AG09309 (cell line): ENCODE measurements at regions not wholly inside any gene's neighbourhood (a gene's known extent, or its start where the extent isn't known, plus 50 kb on each side); places are given as distances from the start of the nearest gene placed in this dataset.

Experiments used
- DNase-seq: peaks from one replicate; pipeline ENCODE4 v3.0.0-alpha.2; 2010; ENCODE audit warnings: low read depth
- H3K4me3 ChIP-seq: 2 replicates; pipeline ENCODE4 v1.5.1; 2011; ENCODE audit warnings: mild to moderate bottlenecking, low read depth, low read length, moderate library complexity; ENCODE audit not compliant: control insufficient read depth
- TF ChIP-seq, protein P1 (sequence below): IDR thresholded peaks from 2 replicates; pipeline ENCODE4 v1.5.1; 2011; ENCODE audit warnings: mild to moderate bottlenecking, low read depth, low read length, inconsistent platforms; ENCODE audit not compliant: insufficient read depth, control insufficient read depth; ENCODE audit errors: missing control alignments

GRCh38 chr5:2607598-2607997 lies 143.9 kb downstream of the IRX2 start:
- TF ChIP-seq, protein P1, sequence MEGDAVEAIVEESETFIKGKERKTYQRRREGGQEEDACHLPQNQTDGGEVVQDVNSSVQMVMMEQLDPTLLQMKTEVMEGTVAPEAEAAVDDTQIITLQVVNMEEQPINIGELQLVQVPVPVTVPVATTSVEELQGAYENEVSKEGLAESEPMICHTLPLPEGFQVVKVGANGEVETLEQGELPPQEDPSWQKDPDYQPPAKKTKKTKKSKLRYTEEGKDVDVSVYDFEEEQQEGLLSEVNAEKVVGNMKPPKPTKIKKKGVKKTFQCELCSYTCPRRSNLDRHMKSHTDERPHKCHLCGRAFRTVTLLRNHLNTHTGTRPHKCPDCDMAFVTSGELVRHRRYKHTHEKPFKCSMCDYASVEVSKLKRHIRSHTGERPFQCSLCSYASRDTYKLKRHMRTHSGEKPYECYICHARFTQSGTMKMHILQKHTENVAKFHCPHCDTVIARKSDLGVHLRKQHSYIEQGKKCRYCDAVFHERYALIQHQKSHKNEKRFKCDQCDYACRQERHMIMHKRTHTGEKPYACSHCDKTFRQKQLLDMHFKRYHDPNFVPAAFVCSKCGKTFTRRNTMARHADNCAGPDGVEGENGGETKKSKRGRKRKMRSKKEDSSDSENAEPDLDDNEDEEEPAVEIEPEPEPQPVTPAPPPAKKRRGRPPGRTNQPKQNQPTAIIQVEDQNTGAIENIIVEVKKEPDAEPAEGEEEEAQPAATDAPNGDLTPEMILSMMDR = no peak
- H3K4me3 ChIP-seq = no peak overlapping the region
- DNase-seq = no peak

DNA sequence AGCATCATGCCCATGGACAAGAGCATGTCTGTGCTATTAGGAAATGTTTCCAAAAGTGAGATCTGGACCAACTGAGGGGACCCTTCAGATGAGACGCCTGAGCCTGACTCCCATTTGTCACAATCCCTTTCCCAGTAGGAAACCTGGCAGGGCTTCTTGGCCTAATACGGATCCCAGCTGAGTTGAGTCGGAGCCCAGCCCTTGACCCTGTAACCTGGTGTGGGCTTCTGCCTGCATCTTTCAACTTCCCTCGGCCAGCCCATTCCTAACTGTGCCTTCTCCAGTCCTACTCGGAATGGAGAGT lies 148.3 kb downstream of the IRX2 start:
- no peak for DNase-seq
- H3K4me3 ChIP-seq = no peak overlapping the region
- TF ChIP-seq, protein P1 = no peak

DNA sequence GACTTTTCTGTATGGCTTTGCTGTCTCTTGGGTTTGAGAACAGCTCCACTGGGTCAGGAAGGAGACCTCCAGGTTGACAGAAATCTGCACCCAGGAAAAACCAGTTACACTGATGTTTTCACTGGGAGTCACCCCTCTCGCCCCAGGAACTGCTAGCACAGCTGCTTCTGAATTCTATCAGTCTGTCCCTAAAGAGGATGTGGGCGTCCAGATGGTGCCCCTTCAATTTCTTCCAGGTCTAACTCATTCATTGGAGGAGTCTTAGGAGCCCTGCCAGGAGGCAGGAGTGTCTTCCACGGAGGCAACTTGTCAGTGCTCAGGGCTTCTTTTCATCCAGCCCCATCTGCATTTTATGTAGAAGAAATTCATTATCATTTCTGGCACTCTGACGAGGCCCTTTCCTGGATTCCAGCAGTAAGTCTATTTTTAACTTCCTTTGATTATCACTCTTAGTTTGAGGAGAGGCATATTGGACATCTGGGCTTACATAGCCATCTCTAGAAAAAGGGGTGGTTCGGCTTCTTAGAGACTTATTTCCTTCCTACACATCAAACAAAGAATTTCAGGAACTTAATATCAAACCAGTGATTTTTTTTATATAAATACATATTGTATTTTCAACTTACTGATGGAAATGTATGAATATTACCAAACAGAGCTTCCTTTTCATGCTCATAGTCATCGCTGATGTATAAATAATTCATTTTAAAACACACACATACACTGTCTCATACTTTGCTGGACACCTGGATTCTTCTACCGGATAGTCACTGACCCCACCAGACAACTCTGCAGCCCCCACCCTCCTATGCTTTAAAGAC lies 148.8 kb downstream of the IRX2 start:
- no peak for DNase-seq
- TF ChIP-seq, protein P1 = no peak
- H3K4me3 ChIP-seq = no peak overlapping the region

- TF ChIP-seq, protein P1 = no peak
These were observed 153.0 kb downstream of the IRX2 start for GRCh38 chr5:2598503-2598902.

GRCh38 chr5:2594701-2595100 lies 156.8 kb downstream of the IRX2 start:
- no peak for DNase-seq
- no peak overlapping the region for H3K4me3 ChIP-seq
- TF ChIP-seq, protein P1 = no peak

More at GRCh38 chr5:2598503-2598902, 153.0 kb downstream of the IRX2 start:
- no peak for DNase-seq
- no peak overlapping the region for H3K4me3 ChIP-seq

DNA sequence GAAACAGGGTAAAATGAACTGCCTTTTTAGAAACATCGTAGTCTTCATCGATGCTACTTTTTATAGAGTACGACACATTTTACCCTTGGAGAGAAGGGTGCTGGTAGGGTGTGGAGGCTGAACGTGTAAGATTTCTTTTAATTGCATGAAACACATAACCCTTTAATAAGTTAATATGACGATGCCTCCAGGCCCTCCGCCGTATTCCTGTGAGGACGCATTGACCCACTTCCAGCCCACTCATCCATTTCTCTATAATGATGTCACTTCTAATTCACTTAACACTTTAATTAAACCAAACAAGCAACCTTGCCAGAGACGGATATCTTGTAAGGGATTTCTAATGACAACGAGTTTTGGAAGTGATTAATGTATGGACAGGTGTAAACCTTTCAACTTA lies 158.7 kb downstream of the IRX2 start:
- no peak for DNase-seq
- H3K4me3 ChIP-seq = no peak overlapping the region
- TF ChIP-seq, protein P1 = no peak
